HG03354 (cell line): ENCODE measurements at regions not wholly inside any gene's neighbourhood (a gene's known extent, or its start where the extent isn't known, plus 50 kb on each side); places are given as distances from the start of the nearest gene placed in this dataset.

ENCODE experiments used
- ATAC-seq: cut with Tn5 transposase; IDR thresholded peaks from one replicate; pipeline ENCODE4 v1.9.1; 2021; ENCODE audit warnings: mild to moderate bottlenecking; ENCODE audit not compliant: unreplicated experiment, poor library complexity, severe bottlenecking

- no peak for ATAC-seq
Observed at GRCh38 chr10:128400564-128400963, 274.3 kb upstream of the MKI67 start.

GRCh38 chr10:128405450-128405849, 279.2 kb upstream of the MKI67 start:
- ATAC-seq, result no peak

- no peak for ATAC-seq
Observed at GRCh38 chr10:128411643-128412042, 285.4 kb upstream of the MKI67 start.

GRCh38 chr10:128414568-128414967, 288.3 kb upstream of the MKI67 start:
- ATAC-seq, result no peak

- ATAC-seq, result no peak
Observed at GRCh38 chr10:128416231-128416630, 290.0 kb upstream of the MKI67 start.

GRCh38 chr10:128417826-128418225, 291.6 kb upstream of the MKI67 start:
- no peak for ATAC-seq

- no peak for ATAC-seq
Observed at GRCh38 chr10:128418819-128419218, 292.6 kb upstream of the MKI67 start.

- ATAC-seq, result no peak
Observed at GRCh38 chr10:128419466-128420019, 293.3 kb upstream of the MKI67 start.

- no peak for ATAC-seq
Observed at GRCh38 chr10:128420623-128421022, 294.4 kb upstream of the MKI67 start.

GRCh38 chr10:128421371-128422160, 295.3 kb upstream of the MKI67 start:
- ATAC-seq, result no peak

- no peak for ATAC-seq
Observed at GRCh38 chr10:128422190-128422589, 296.0 kb upstream of the MKI67 start.

- no peak for ATAC-seq
Observed at GRCh38 chr10:128422999-128423398, 296.8 kb upstream of the MKI67 start.

GRCh38 chr10:128429321-128429720, 303.1 kb upstream of the MKI67 start:
- ATAC-seq, result no peak

GRCh38 chr10:128429835-128430513, 303.8 kb upstream of the MKI67 start:
- no peak for ATAC-seq

GRCh38 chr10:128431083-128431482, 304.9 kb upstream of the MKI67 start:
- no peak for ATAC-seq

GRCh38 chr10:128431506-128431905, 305.3 kb upstream of the MKI67 start:
- ATAC-seq, result no peak

GRCh38 chr10:128432011-128432410, 305.8 kb upstream of the MKI67 start:
- ATAC-seq, result no peak

- no peak for ATAC-seq
Observed at GRCh38 chr10:128432423-128432822, 306.2 kb upstream of the MKI67 start.

GRCh38 chr10:128435811-128436210, 309.6 kb upstream of the MKI67 start:
- no peak for ATAC-seq

GRCh38 chr10:128437786-128438345, 311.6 kb upstream of the MKI67 start:
- no peak for ATAC-seq
